Skeletal muscle satellite cell (primary cell): ENCODE measurements at regions not wholly inside any gene's neighbourhood (a gene's known extent, or its start where the extent isn't known, plus 50 kb on each side); places are given as distances from the start of the nearest gene placed in this dataset.
"Not testable (repeated sequence)": the region's sequence is repeated elsewhere in the genome, so short reads cannot be mapped to it uniquely, and the experiment has no call there.

ENCODE experiments used
- H3K27me3 ChIP-seq: 2 replicates; pipeline ENCODE4 v1.7.0; 2013; ENCODE audit warnings: low read length; ENCODE audit not compliant: control insufficient read depth, insufficient read depth
- H3K36me3 ChIP-seq: 2 replicates; pipeline ENCODE4 v1.7.0; 2013; ENCODE audit warnings: mild to moderate bottlenecking, control low read depth, low read length; ENCODE audit not compliant: insufficient read depth
- H3K4me1 ChIP-seq: 2 replicates; pipeline ENCODE4 v1.7.0; 2013; ENCODE audit warnings: low read length; ENCODE audit not compliant: control insufficient read depth, insufficient read depth
- H3K4me2 ChIP-seq: 2 replicates; pipeline ENCODE4 v1.7.0; 2013; ENCODE audit warnings: mild to moderate bottlenecking, low read length
- H3K4me3 ChIP-seq: 2 replicates; pipeline ENCODE4 v1.7.0; 2013; ENCODE audit warnings: low read length
- H3K9ac ChIP-seq: 2 replicates; pipeline ENCODE4 v1.7.0; 2013; ENCODE audit warnings: mild to moderate bottlenecking, low read depth, low read length, moderate library complexity
- H3K9me3 ChIP-seq: replicated peaks from 2 replicates; pipeline ENCODE4 v1.7.0; 2013; ENCODE audit warnings: mild to moderate bottlenecking, control low read depth, low read length

GRCh38 chr16:86259499-86259898 lies 250.8 kb upstream of the FOXF1 start:
- H3K9me3 ChIP-seq, result no peaks in the 10 kb centered on the region
- H3K4me2 ChIP-seq, result no peak overlapping the region
- no peaks in the 10 kb centered on the region for H3K4me1 ChIP-seq
- no peaks in the 10 kb centered on the region for H3K36me3 ChIP-seq
- H3K9ac ChIP-seq, result no peak overlapping the region
- H3K4me3 ChIP-seq, result no peak overlapping the region
- H3K27me3 ChIP-seq, result no peaks in the 10 kb centered on the region

- Histone ChIP-seq H3K36me3 (no peaks in the 10 kb centered on the region), H3K9ac (no peak overlapping the region), H3K4me1 (no peaks in the 10 kb centered on the region), H3K4me3 (no peak overlapping the region), H3K4me2 (no peak overlapping the region), H3K9me3 (no peaks in the 10 kb centered on the region), H3K27me3 (no peaks in the 10 kb centered on the region)
These were observed 248.9 kb upstream of the FOXF1 start for GRCh38 chr16:86261379-86261778.

- H3K36me3 ChIP-seq, H3K27me3 ChIP-seq, H3K9ac ChIP-seq, H3K4me2 ChIP-seq, H3K4me1 ChIP-seq, H3K9me3 ChIP-seq, H3K4me3 ChIP-seq: not testable (repeated sequence)
These were observed 242.7 kb upstream of the FOXF1 start for GRCh38 chr16:86267657-86268056.

GRCh38 chr16:86270696-86271095 lies 239.6 kb upstream of the FOXF1 start:
- Histone ChIP-seq H3K4me3 (no peak overlapping the region), H3K9me3 (peaks cover 3% of the 10 kb centered on the region), H3K27me3 (no peaks in the 10 kb centered on the region), H3K4me1 (no peaks in the 10 kb centered on the region), H3K9ac (no peak overlapping the region), H3K4me2 (no peak overlapping the region), H3K36me3 (no peaks in the 10 kb centered on the region)

DNA sequence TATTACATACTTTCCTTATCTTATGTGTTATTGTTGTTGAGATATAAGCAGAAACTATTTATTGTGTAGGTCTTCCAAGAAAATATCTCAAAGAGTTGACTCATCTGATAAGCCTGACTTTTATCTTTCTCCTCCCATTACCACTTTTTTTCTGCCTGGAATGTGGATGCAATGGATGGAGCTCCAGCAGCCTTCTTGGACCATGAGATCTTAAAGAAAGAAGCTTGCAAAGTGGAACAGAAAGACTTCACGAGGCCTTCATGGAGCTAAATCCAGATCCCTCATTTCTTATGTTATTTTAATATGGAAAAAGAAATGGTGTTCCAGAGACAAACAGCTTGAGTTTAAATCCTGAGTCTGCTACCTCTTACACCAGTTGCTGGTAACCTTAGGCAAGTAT lies 237.6 kb upstream of the FOXF1 start:
- Histone ChIP-seq H3K27me3 (no peaks in the 10 kb centered on the region), H3K4me2 (no peak overlapping the region), H3K4me3 (no peak overlapping the region), H3K9me3 (peaks cover 3% of the 10 kb centered on the region), H3K36me3 (no peaks in the 10 kb centered on the region), H3K4me1 (no peaks in the 10 kb centered on the region), H3K9ac (no peak overlapping the region)

GRCh38 chr16:86277221-86277620 lies 233.1 kb upstream of the FOXF1 start:
- Histone ChIP-seq H3K36me3 (no peaks in the 10 kb centered on the region), H3K4me1 (no peaks in the 10 kb centered on the region), H3K4me2 (no peak overlapping the region), H3K9ac (no peak overlapping the region), H3K27me3 (no peaks in the 10 kb centered on the region), H3K9me3 (peaks cover 3% of the 10 kb centered on the region), H3K4me3 (no peak overlapping the region)

- not testable (repeated sequence) for H3K4me2 ChIP-seq, H3K9ac ChIP-seq, H3K36me3 ChIP-seq, H3K4me1 ChIP-seq, H3K9me3 ChIP-seq, H3K27me3 ChIP-seq, H3K4me3 ChIP-seq
These were observed 232.5 kb upstream of the FOXF1 start for GRCh38 chr16:86277859-86278258.

DNA sequence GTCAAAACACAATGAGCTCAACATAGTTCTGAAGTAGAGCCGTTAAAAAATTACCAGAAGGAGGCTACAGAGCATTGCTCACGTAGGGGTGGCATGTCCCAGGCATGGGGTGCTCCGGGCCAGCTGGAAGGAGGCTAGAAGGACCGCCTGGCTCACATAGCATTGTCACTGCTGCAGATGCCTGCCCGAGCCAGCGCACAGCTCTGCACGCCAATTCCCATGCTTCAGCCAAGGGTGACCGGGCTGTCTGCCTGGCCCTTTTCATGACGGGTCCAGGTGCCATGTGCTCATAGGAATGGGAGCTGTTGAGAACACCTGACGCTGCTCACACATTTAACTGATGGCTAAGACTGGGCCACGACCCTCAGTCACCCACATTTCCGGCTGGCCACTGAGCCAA lies 228.9 kb upstream of the FOXF1 start:
- Histone ChIP-seq H3K4me3 (no peak overlapping the region), H3K36me3 (no peaks in the 10 kb centered on the region), H3K9ac (no peak overlapping the region), H3K4me2 (no peak overlapping the region), H3K9me3 (no peaks in the 10 kb centered on the region), H3K27me3 (peaks cover 14% of the 10 kb centered on the region), H3K4me1 (no peaks in the 10 kb centered on the region)

GRCh38 chr16:86283944-86284343 lies 226.4 kb upstream of the FOXF1 start:
- Histone ChIP-seq H3K4me1 (no peaks in the 10 kb centered on the region), H3K9ac (no peak overlapping the region), H3K9me3 (no peaks in the 10 kb centered on the region), H3K36me3 (no peaks in the 10 kb centered on the region), H3K4me2 (no peak overlapping the region), H3K27me3 (peaks cover 38% of the 10 kb centered on the region), H3K4me3 (no peak overlapping the region)

DNA sequence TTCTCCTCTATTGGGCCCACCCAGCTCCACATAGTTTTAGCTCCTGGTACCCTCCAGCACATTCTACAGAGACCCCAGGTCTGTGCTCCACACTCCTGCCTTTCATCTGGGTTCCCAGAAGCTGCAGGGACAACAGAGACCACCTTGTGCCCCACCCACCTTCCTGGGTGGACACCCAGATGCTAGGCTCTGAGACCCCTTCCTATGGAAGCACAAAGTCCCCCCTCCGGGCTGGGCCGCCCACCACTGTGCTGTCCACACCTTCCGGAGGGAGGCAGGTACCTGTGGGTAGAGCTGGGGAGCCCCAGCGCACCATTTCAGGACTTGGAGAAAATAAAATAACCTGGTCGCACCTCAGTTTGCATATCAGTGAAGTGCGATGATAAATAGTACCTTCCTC lies 224.9 kb upstream of the FOXF1 start:
- Histone ChIP-seq H3K27me3 (peaks cover 51% of the 10 kb centered on the region), H3K4me1 (no peaks in the 10 kb centered on the region), H3K9ac (no peak overlapping the region), H3K4me3 (no peak overlapping the region), H3K36me3 (no peaks in the 10 kb centered on the region), H3K4me2 (no peak overlapping the region), H3K9me3 (no peaks in the 10 kb centered on the region)

GRCh38 chr16:86285938-86286921 lies 224.1 kb upstream of the FOXF1 start:
- Histone ChIP-seq H3K4me3 (no peak overlapping the region), H3K27me3 (peaks cover 57% of the 10 kb centered on the region), H3K9ac (no peak overlapping the region), H3K4me2 (no peak overlapping the region), H3K36me3 (no peaks in the 10 kb centered on the region), H3K4me1 (no peaks in the 10 kb centered on the region), H3K9me3 (no peaks in the 10 kb centered on the region)
